B cell (primary cell): ENCODE measurements at regions not wholly inside any gene's neighbourhood (a gene's known extent, or its start where the extent isn't known, plus 50 kb on each side); places are given as distances from the start of the nearest gene placed in this dataset.

Source experiments
- ATAC-seq: fragments of 200-7000 bp; cut with Tn5 transposase; one replicate; pipeline ENCODE4 v1.10.0; 2021; ENCODE audit warnings: low read depth, mild to moderate bottlenecking, moderate number of reproducible peaks, moderate library complexity
- CTCF ChIA-PET: fragments of 350-600 bp; sonication (Branson Sonifier 250); formaldehyde crosslinking; loops from one replicate; lab custom pipeline; 2021; ENCODE audit warnings: antibody characterized with exemption, inconsistent platforms; lab: Charles Lee
- POLR2A ChIA-PET: fragments of 350-600 bp; sonication (Branson Sonifier 250); formaldehyde crosslinking; loops from one replicate; lab custom pipeline; 2021; ENCODE audit warnings: antibody characterized with exemption; lab: Charles Lee
- DNase-seq: peaks from one replicate; pipeline ENCODE4 v3.0.0; 2013
- H2AFZ ChIP-seq: 2 replicates; pipeline ENCODE4 v1.6.1; 2012; ENCODE audit warnings: mild to moderate bottlenecking, low read depth, low read length; ENCODE audit not compliant: insufficient read depth, poor library complexity, severe bottlenecking
- H3K27ac ChIP-seq, 2 donors: 1 replicate in 1 of 2; 2 replicates in 1 of 2; pipeline ENCODE4 v1.5.1; 2012 to 2013; ENCODE audit warnings: low read length in 2 of 2, mild to moderate bottlenecking in 2 of 2, moderate library complexity in 1 of 2
- H3K27me3 ChIP-seq, 4 experiments: fragments of 200-600 bp in 1 of 4; sonication (generic) in 1 of 4; replicated peaks in 1 of 4; 1 replicate in 2 of 4; 2 replicates in 2 of 4; pipeline versions ENCODE4 v1.6.1 to v1.7.0; 2013 to 2016; ENCODE audit warnings: low read length in 3 of 4, mild to moderate bottlenecking in 2 of 4, mixed read lengths in 1 of 4, moderate library complexity in 1 of 4; ENCODE audit not compliant: insufficient read depth in 4 of 4, control insufficient read depth in 3 of 4; ENCODE audit errors: control extremely low read depth in 1 of 4
- H3K36me3 ChIP-seq, 2 experiments: replicated peaks in 1 of 2; 1 replicate in 1 of 2; 2 replicates in 1 of 2; pipeline versions ENCODE4 v1.6.1 to v1.7.1; 2013; ENCODE audit warnings: low read length in 1 of 2; ENCODE audit not compliant: insufficient read depth in 2 of 2, control insufficient read depth in 1 of 2; ENCODE audit errors: control extremely low read depth in 1 of 2, extremely low read depth in 1 of 2
- H3K4me1 ChIP-seq, 2 donors: fragments of 200-600 bp in 1 of 2; sonication (generic) in 1 of 2; 1 replicate in 1 of 2; 2 replicates in 1 of 2; pipeline versions ENCODE4 v1.5.1 to v1.6.1; 2013 to 2017; ENCODE audit warnings: low read length in 2 of 2; ENCODE audit not compliant: control insufficient read depth in 2 of 2, insufficient read depth in 2 of 2
- H3K4me2 ChIP-seq: replicated peaks from 2 replicates; pipeline ENCODE3; 2012; ENCODE audit warnings: mild to moderate bottlenecking, low read depth, low read length; ENCODE audit not compliant: poor library complexity, severe bottlenecking
- H3K4me3 ChIP-seq, 5 experiments: fragments of 200-600 bp in 1 of 5; sonication (generic) in 1 of 5; 1 replicate in 3 of 5; 2 replicates in 2 of 5; pipeline versions ENCODE4 v1.5.1 to v1.7.0; 2011 to 2016; ENCODE audit warnings: low read length in 4 of 5, mild to moderate bottlenecking in 4 of 5, low read depth in 2 of 5, control low read depth in 1 of 5, moderate library complexity in 1 of 5; ENCODE audit not compliant: insufficient read depth in 1 of 5; ENCODE audit errors: control extremely low read depth in 1 of 5, extremely low read depth in 1 of 5
- H3K79me2 ChIP-seq: fragments of 200-600 bp; sonication (generic); one replicate; pipeline ENCODE4 v1.6.0; 2016; ENCODE audit warnings: low read length; ENCODE audit not compliant: control insufficient read depth, insufficient read depth
- H3K9ac ChIP-seq: fragments of 200-600 bp; sonication (generic); 2 replicates; pipeline ENCODE4 v1.6.1; 2017; ENCODE audit warnings: mild to moderate bottlenecking, low read length, moderate library complexity
- H3K9me3 ChIP-seq, 3 donors: one replicate each; pipeline versions ENCODE4 v1.6.1 to v1.7.1; 2013; ENCODE audit warnings: low read length in 2 of 3; ENCODE audit not compliant: control insufficient read depth in 2 of 3, insufficient read depth in 1 of 3; ENCODE audit errors: control extremely low read depth in 1 of 3
- H4K20me1 ChIP-seq: 2 replicates; pipeline ENCODE4 v1.6.0; 2012; ENCODE audit warnings: mild to moderate bottlenecking, low read length; ENCODE audit not compliant: insufficient read depth, control insufficient read depth, poor library complexity, severe bottlenecking
- H3K27ac Mint-ChIP-seq: one replicate; pipeline ENCODE4 v1.8.0; 2021; ENCODE audit warnings: mixed read lengths
- H3K27me3 Mint-ChIP-seq: one replicate; pipeline ENCODE4 v1.8.0; 2021; ENCODE audit warnings: mixed read lengths
- H3K4me1 Mint-ChIP-seq: one replicate; pipeline ENCODE4 v1.8.0; 2021; ENCODE audit warnings: mixed read lengths
- H3K4me3 Mint-ChIP-seq: one replicate; pipeline ENCODE4 v1.8.0; 2021; ENCODE audit warnings: mixed read lengths
- H3K9me3 Mint-ChIP-seq: one replicate; pipeline ENCODE4 v1.8.0; 2022; ENCODE audit warnings: mixed read lengths; ENCODE audit not compliant: insufficient read depth
- CTCF ChIP-seq: fragments of 200-600 bp; IDR thresholded peaks from one replicate; pipeline ENCODE4 v1.8.0; 2022; ENCODE audit warnings: antibody characterized with exemption, mild to moderate bottlenecking
- EZH2 ChIP-seq: IDR thresholded peaks from 2 replicates; pipeline ENCODE4 v1.6.1; 2012; ENCODE audit warnings: borderline replicate concordance, low read depth, mild to moderate bottlenecking, moderate library complexity, low read length; ENCODE audit not compliant: insufficient read depth, poor library complexity, severe bottlenecking
- WGBS: methylation state at CpG from one replicate; pipeline ENCODE4 v1.1.5; 2013; ENCODE audit warnings: missing lambda C conversion rate; ENCODE audit not compliant: insufficient coverage; 5-methylcytosine and 5-hydroxymethylcytosine counted together
- intact Hi-C: fragments of 100-400 bp; cut with micrococcal nuclease; formaldehyde crosslinking; loops from one replicate; pipeline ENCODE4 v1.10.0; 2022

- ATAC-seq (no peak), DNase-seq (peak; percentile 9)
- no peak overlapping the region for H3K9ac ChIP-seq
- no peaks in the 10 kb centered on the region for H3K79me2 ChIP-seq
- no peaks in the 10 kb centered on the region for H3K27me3 ChIP-seq
- 3% methylated on average over 4 of the region's 10 CpGs for WGBS
- peaks cover 0 to 10% (median 0%) of the 10 kb centered on the region in 3 donors for H3K9me3 ChIP-seq
- H3K4me1 Mint-ChIP-seq, result no peaks in the 10 kb centered on the region
- ChIA-PET CTCF (interaction anchor here (1.0 kb wide), 1 partner anchor 10 kb away, joined by 3 read pairs; no protein-coding TSS in a partner anchor), POLR2A (no interaction called here)
- H3K9me3 Mint-ChIP-seq, result peaks cover 2% of the 10 kb centered on the region
- H3K27ac ChIP-seq, result no peak overlapping the region
- H3K4me2 ChIP-seq, result no peak overlapping the region
- H3K4me3 ChIP-seq, result no peak overlapping the region
- TF ChIP-seq EZH2 (no peak), CTCF (no peak)
- intact Hi-C loops, result loop anchor here (5.0 kb wide), 1 partner anchor 1455 kb away; no protein-coding TSS in a partner anchor
- no peaks in the 10 kb centered on the region for H3K27me3 Mint-ChIP-seq
- no peak overlapping the region for H3K27ac Mint-ChIP-seq
- H3K4me3 Mint-ChIP-seq, result no peak overlapping the region
- no peaks in the 10 kb centered on the region for H4K20me1 ChIP-seq
- H3K4me1 ChIP-seq, result no peaks in the 10 kb centered on the region
- no peak overlapping the region for H2AFZ ChIP-seq
- no peaks in the 10 kb centered on the region for H3K36me3 ChIP-seq
Measured at GRCh38 chr4:167622481-167623240, 388.4 kb upstream of the SPOCK3 start.

- no peak overlapping the region for H3K27ac Mint-ChIP-seq
- DNase-seq (no peak), ATAC-seq (no peak)
- H3K27me3 ChIP-seq, result no peaks in the 10 kb centered on the region
- no peaks in the 10 kb centered on the region for H3K4me1 ChIP-seq
- no peak overlapping the region for H3K4me3 ChIP-seq
- H3K27me3 Mint-ChIP-seq, result no peaks in the 10 kb centered on the region
- WGBS, result no CpG with 5 or more reads among the region's 3 CpGs
- ChIA-PET POLR2A (no interaction called here), CTCF (interaction anchor here (1.0 kb wide), 1 partner anchor 11 kb away, joined by 3 read pairs; no protein-coding TSS in a partner anchor)
- H3K9ac ChIP-seq, result no peak overlapping the region
- H3K9me3 ChIP-seq, result peaks cover 0 to 10% (median 0%) of the 10 kb centered on the region in 3 donors
- intact Hi-C loops, result loop anchor here (5.0 kb wide), 1 partner anchor 1456 kb away; no protein-coding TSS in a partner anchor
- H3K9me3 Mint-ChIP-seq, result no peaks in the 10 kb centered on the region
- no peaks in the 10 kb centered on the region for H4K20me1 ChIP-seq
- no peak overlapping the region for H3K4me2 ChIP-seq
- H3K36me3 ChIP-seq, result no peaks in the 10 kb centered on the region
- no peaks in the 10 kb centered on the region for H3K79me2 ChIP-seq
- TF ChIP-seq EZH2, result no peak
- TF ChIP-seq CTCF, result no peak
- no peak overlapping the region for H3K4me3 Mint-ChIP-seq
- no peaks in the 10 kb centered on the region for H3K4me1 Mint-ChIP-seq
- no peak overlapping the region for H2AFZ ChIP-seq
- no peak overlapping the region for H3K27ac ChIP-seq
Measured at GRCh38 chr4:167623241-167623572, 388.9 kb upstream of the SPOCK3 start.
